HepG2 (cell line): ENCODE measurements at regions not wholly inside any gene's neighbourhood (a gene's known extent, or its start where the extent isn't known, plus 50 kb on each side); places are given as distances from the start of the nearest gene placed in this dataset.

ENCODE experiments used
- ADNP ChIP-seq: sonication (generic); formaldehyde crosslinking; IDR thresholded peaks from 2 replicates; pipeline ENCODE4 v1.4.0; 2020; ENCODE audit warnings: missing genetic modification reagents
- CCDC6 ChIP-seq: sonication (generic); formaldehyde crosslinking; IDR thresholded peaks from 2 replicates; pipeline ENCODE4 v1.8.1; 2022; ENCODE audit warnings: mild to moderate bottlenecking, missing genetic modification reagents, moderate library complexity
- CHCHD3 ChIP-seq: sonication (generic); formaldehyde crosslinking; IDR thresholded peaks from 2 replicates; pipeline ENCODE4 v1.8.0; 2022; ENCODE audit warnings: mild to moderate bottlenecking, missing genetic modification reagents, moderate library complexity
- CHD4 ChIP-seq: fragments of 200-600 bp; sonication (generic); IDR thresholded peaks from 2 replicates; pipeline ENCODE4 v1.7.0; 2017; ENCODE audit warnings: mild to moderate bottlenecking, low read length, borderline replicate concordance
- ESRRA ChIP-seq: sonication (generic); formaldehyde crosslinking; IDR thresholded peaks from 2 replicates; pipeline ENCODE4 v1.5.1; 2020; ENCODE audit warnings: mild to moderate bottlenecking, low read depth, missing genetic modification reagents
- FOXA3 ChIP-seq: IDR thresholded peaks from 2 replicates; pipeline ENCODE4 v1.6.1; 2016; ENCODE audit warnings: missing genetic modification reagents, missing compliant biosample characterization
- GATA4 ChIP-seq: sonication (generic); IDR thresholded peaks from 2 replicates; pipeline ENCODE4 v1.6.1; 2016; ENCODE audit warnings: antibody characterized with exemption, low read depth, borderline replicate concordance
- HES4 ChIP-seq: sonication (generic); formaldehyde crosslinking; IDR thresholded peaks from 2 replicates; pipeline ENCODE4 v1.9.0; 2021; ENCODE audit warnings: mild to moderate bottlenecking, missing genetic modification reagents, borderline replicate concordance
- HMG20A ChIP-seq: IDR thresholded peaks from 2 replicates; pipeline ENCODE4 v1.6.1; 2016; ENCODE audit warnings: borderline replicate concordance
- HMG20B ChIP-seq: conservative IDR thresholded peaks from 2 replicates; pipeline ENCODE4 v1.6.1; 2016; ENCODE audit warnings: missing genetic modification reagents, missing compliant biosample characterization
- KDM3A ChIP-seq: IDR thresholded peaks from 2 replicates; pipeline ENCODE4 v1.6.1; 2018; ENCODE audit warnings: low read depth, missing compliant biosample characterization
- MEIS2 ChIP-seq: sonication (generic); formaldehyde crosslinking; IDR thresholded peaks from 2 replicates; pipeline ENCODE4 v1.9.0; 2021; ENCODE audit warnings: mild to moderate bottlenecking, missing genetic modification reagents
- MIER3 ChIP-seq: IDR thresholded peaks from 2 replicates; pipeline ENCODE4 v1.6.1; 2016; ENCODE audit warnings: missing compliant biosample characterization, borderline replicate concordance
- PAWR ChIP-seq: sonication (generic); formaldehyde crosslinking; IDR thresholded peaks from 2 replicates; pipeline ENCODE4 v1.4.0; 2020; ENCODE audit warnings: missing genetic modification reagents, mild to moderate bottlenecking, borderline replicate concordance
- RFX5 ChIP-seq: IDR thresholded peaks from 2 replicates; pipeline ENCODE4 v1.6.1; 2011; ENCODE audit warnings: low read depth, low read length, improper control_type of control experiment
- RNF2 ChIP-seq: fragments of 450-650 bp; conservative IDR thresholded peaks from 2 replicates; pipeline ENCODE4 v1.6.1; 2016; ENCODE audit warnings: low read depth
- STAT6 ChIP-seq: sonication (generic); formaldehyde crosslinking; IDR thresholded peaks from 2 replicates; pipeline ENCODE4 v1.4.0; 2020; ENCODE audit warnings: missing genetic modification reagents, mild to moderate bottlenecking, borderline replicate concordance
- TCF7L2 ChIP-seq: IDR thresholded peaks from 2 replicates; pipeline ENCODE4 v1.6.1; 2011; ENCODE audit warnings: mild to moderate bottlenecking, low read depth, low read length, moderate library complexity
- TGIF2 ChIP-seq: IDR thresholded peaks from 2 replicates; pipeline ENCODE4 v1.6.1; 2016; ENCODE audit warnings: control low read depth, missing compliant biosample characterization
- TSC22D2 ChIP-seq: sonication (generic); formaldehyde crosslinking; IDR thresholded peaks from 2 replicates; pipeline ENCODE4 v1.5.1; 2020; ENCODE audit warnings: missing genetic modification reagents, mild to moderate bottlenecking, borderline replicate concordance
- ZFP36L2 ChIP-seq: sonication (generic); formaldehyde crosslinking; IDR thresholded peaks from 2 replicates; pipeline ENCODE4 v1.4.0; 2020; ENCODE audit warnings: missing genetic modification reagents
- ZNF180 ChIP-seq: sonication (generic); formaldehyde crosslinking; IDR thresholded peaks from 2 replicates; pipeline ENCODE4 v1.4.0; 2020; ENCODE audit warnings: low read depth, missing genetic modification reagents, borderline replicate concordance
- ZNF263 ChIP-seq: sonication (generic); formaldehyde crosslinking; IDR thresholded peaks from 2 replicates; pipeline ENCODE4 v1.4.0; 2020; ENCODE audit warnings: missing genetic modification reagents
- ZNF343 ChIP-seq: sonication (generic); formaldehyde crosslinking; IDR thresholded peaks from 2 replicates; pipeline ENCODE4 v1.4.0; 2020; ENCODE audit warnings: mild to moderate bottlenecking, missing genetic modification reagents
- ZNF639 ChIP-seq: conservative IDR thresholded peaks from 2 replicates; pipeline ENCODE4 v1.6.1; 2018; ENCODE audit warnings: missing genetic modification reagents
- ZNF660 ChIP-seq: sonication (generic); formaldehyde crosslinking; IDR thresholded peaks from 2 replicates; pipeline ENCODE4 v1.5.1; 2020; ENCODE audit warnings: mild to moderate bottlenecking, low read depth, missing genetic modification reagents, borderline replicate concordance
- ZNF670 ChIP-seq: sonication (generic); formaldehyde crosslinking; IDR thresholded peaks from 2 replicates; pipeline ENCODE4 v1.8.0; 2022; ENCODE audit warnings: mild to moderate bottlenecking, missing genetic modification reagents, borderline replicate concordance
- ZNF75D ChIP-seq: sonication (generic); formaldehyde crosslinking; IDR thresholded peaks from 2 replicates; pipeline ENCODE4 v1.8.1; 2023; ENCODE audit warnings: missing genetic modification reagents, mild to moderate bottlenecking, borderline replicate concordance
- TF ChIP-seq, protein P1 (sequence below): sonication (generic); formaldehyde crosslinking; IDR thresholded peaks from 2 replicates; pipeline ENCODE4 v1.4.0; 2020; ENCODE audit warnings: missing genetic modification reagents

GRCh38 chr4:83189631-83190136, 75.2 kb upstream of the PLAC8 start (continued):
- TF ChIP-seq ZNF660: no peak
- no peak for TF ChIP-seq HES4 (CRISPR knock-in tag)
- peak; percentile 55; the same call in 1 of the 2 replicates for TF ChIP-seq HMG20A (CRISPR knock-in tag)
- no peak for TF ChIP-seq TSC22D2 (CRISPR knock-in tag)
- no peak for TF ChIP-seq ZNF343 (CRISPR knock-in tag)
- peak; percentile 66 for TF ChIP-seq FOXA3 (CRISPR knock-in tag)
- TF ChIP-seq MEIS2: no peak
- no peak for TF ChIP-seq STAT6 (CRISPR knock-in tag)
- TF ChIP-seq ZNF180: no peak
- no peak for TF ChIP-seq KDM3A (CRISPR knock-in tag)
- no peak for TF ChIP-seq CHCHD3 (CRISPR knock-in tag)
- no peak; the same call in 1 of the 2 replicates for TF ChIP-seq ESRRA (CRISPR knock-in tag)
- TF ChIP-seq PAWR (CRISPR knock-in tag): no peak
- no peak for TF ChIP-seq MIER3 (CRISPR knock-in tag)
- no peak for TF ChIP-seq CCDC6
- no peak for TF ChIP-seq TCF7L2
- TF ChIP-seq ADNP: no peak
- no peak for TF ChIP-seq RNF2
- TF ChIP-seq ZNF670: 0 out of 2 replicates have a peak, but pooled peaks have one; percentile 76
- no peak for TF ChIP-seq RFX5
- TF ChIP-seq HMG20B (CRISPR knock-in tag): no peak
- TF ChIP-seq ZNF639 (CRISPR knock-in tag): no peak
- no peak for TF ChIP-seq CHD4
- no peak for TF ChIP-seq ZFP36L2 (CRISPR knock-in tag)
- TF ChIP-seq ZNF263 (CRISPR knock-in tag): no peak
- TF ChIP-seq, protein P1, sequence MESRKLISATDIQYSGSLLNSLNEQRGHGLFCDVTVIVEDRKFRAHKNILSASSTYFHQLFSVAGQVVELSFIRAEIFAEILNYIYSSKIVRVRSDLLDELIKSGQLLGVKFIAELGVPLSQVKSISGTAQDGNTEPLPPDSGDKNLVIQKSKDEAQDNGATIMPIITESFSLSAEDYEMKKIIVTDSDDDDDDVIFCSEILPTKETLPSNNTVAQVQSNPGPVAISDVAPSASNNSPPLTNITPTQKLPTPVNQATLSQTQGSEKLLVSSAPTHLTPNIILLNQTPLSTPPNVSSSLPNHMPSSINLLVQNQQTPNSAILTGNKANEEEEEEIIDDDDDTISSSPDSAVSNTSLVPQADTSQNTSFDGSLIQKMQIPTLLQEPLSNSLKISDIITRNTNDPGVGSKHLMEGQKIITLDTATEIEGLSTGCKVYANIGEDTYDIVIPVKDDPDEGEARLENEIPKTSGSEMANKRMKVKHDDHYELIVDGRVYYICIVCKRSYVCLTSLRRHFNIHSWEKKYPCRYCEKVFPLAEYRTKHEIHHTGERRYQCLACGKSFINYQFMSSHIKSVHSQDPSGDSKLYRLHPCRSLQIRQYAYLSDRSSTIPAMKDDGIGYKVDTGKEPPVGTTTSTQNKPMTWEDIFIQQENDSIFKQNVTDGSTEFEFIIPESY (CRISPR knock-in tag): no peak
- no peak for TF ChIP-seq ZNF75D (CRISPR knock-in tag)
- 0 out of 2 replicates have a peak, but pooled peaks have one; percentile 32 for TF ChIP-seq GATA4
- no peak for TF ChIP-seq TGIF2 (CRISPR knock-in tag)
